Peyer's patch (tissue), 4 donors: ENCODE measurements at regions not wholly inside any gene's neighbourhood (a gene's known extent, or its start where the extent isn't known, plus 50 kb on each side); places are given as distances from the start of the nearest gene placed in this dataset.

Source experiments
- POLR2A ChIP-seq, 2 donors: fragments of 450-650 bp; IDR thresholded peaks; one replicate each; pipeline ENCODE4 v1.5.1; 2017; ENCODE audit warnings: antibody characterized with exemption in 2 of 2, mild to moderate bottlenecking in 2 of 2, moderate library complexity in 2 of 2
- TF ChIP-seq, protein P1 (sequence below), 6 experiments: fragments of 450-650 bp in 4 of 6; fragments of 200-600 bp in 2 of 6; sonication (generic) in 1 of 6; IDR thresholded peaks; one replicate each; pipeline ENCODE4 v1.5.1; 2017 to 2019; ENCODE audit warnings: antibody characterized with exemption in 6 of 6, mild to moderate bottlenecking in 3 of 6, moderate library complexity in 1 of 6

DNA sequence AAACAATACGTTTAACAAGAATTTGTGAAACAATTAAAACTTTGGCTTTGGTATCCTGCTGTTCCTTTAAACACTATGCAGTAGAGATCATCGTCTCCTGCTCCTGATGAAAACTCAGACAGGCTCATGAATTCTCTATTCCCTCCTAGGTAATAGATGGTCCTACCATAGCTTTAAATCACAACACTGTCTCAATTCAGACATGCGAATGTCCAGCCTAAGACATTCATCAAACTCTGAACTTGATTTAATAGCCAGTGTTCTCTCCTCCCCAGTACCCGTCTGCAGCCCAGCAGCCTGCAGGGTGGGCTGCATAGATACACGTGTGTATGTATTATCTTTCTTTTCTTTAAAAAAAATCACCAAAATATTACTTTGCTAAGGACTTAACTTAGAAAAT is 232.8 kb downstream of the TTLL2 start:
- no peak for TF ChIP-seq POLR2A (IDR thresholded peaks at IDR 0.05)
- TF ChIP-seq, protein P1, sequence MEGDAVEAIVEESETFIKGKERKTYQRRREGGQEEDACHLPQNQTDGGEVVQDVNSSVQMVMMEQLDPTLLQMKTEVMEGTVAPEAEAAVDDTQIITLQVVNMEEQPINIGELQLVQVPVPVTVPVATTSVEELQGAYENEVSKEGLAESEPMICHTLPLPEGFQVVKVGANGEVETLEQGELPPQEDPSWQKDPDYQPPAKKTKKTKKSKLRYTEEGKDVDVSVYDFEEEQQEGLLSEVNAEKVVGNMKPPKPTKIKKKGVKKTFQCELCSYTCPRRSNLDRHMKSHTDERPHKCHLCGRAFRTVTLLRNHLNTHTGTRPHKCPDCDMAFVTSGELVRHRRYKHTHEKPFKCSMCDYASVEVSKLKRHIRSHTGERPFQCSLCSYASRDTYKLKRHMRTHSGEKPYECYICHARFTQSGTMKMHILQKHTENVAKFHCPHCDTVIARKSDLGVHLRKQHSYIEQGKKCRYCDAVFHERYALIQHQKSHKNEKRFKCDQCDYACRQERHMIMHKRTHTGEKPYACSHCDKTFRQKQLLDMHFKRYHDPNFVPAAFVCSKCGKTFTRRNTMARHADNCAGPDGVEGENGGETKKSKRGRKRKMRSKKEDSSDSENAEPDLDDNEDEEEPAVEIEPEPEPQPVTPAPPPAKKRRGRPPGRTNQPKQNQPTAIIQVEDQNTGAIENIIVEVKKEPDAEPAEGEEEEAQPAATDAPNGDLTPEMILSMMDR (IDR thresholded peaks at IDR 0.05): no peak
